GM19372 (cell line): ENCODE measurements at regions not wholly inside any gene's neighbourhood (a gene's known extent, or its start where the extent isn't known, plus 50 kb on each side); places are given as distances from the start of the nearest gene placed in this dataset.
"Not testable (repeated sequence)": the region's sequence is repeated elsewhere in the genome, so short reads cannot be mapped to it uniquely, and the experiment has no call there.

ENCODE experiments used
- ATAC-seq: cut with Tn5 transposase; IDR thresholded peaks from one replicate; pipeline ENCODE4 v1.9.1; 2021; ENCODE audit warnings: mild to moderate bottlenecking, low read depth, moderate library complexity; ENCODE audit not compliant: unreplicated experiment

DNA sequence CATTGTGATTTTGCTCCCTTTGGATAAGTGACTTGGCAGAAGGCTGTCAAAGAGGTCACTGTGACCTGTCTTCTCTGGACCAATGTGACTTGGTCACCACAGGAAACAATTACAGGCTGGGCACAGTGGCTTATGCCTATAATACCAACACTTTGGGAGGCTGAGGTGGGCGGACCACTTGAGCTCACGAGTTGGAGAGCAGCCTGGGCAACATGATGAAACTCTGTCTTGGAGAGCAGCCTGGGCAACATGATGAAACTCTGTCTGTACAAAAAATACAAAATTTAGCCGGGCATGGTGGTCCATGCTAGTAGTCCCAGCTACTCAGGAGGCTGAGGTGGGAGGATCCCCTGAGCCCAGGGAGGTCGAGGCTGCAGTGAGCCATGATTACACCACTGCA is 256.9 kb downstream of the FAM72C start:
- not testable (repeated sequence) for ATAC-seq

DNA sequence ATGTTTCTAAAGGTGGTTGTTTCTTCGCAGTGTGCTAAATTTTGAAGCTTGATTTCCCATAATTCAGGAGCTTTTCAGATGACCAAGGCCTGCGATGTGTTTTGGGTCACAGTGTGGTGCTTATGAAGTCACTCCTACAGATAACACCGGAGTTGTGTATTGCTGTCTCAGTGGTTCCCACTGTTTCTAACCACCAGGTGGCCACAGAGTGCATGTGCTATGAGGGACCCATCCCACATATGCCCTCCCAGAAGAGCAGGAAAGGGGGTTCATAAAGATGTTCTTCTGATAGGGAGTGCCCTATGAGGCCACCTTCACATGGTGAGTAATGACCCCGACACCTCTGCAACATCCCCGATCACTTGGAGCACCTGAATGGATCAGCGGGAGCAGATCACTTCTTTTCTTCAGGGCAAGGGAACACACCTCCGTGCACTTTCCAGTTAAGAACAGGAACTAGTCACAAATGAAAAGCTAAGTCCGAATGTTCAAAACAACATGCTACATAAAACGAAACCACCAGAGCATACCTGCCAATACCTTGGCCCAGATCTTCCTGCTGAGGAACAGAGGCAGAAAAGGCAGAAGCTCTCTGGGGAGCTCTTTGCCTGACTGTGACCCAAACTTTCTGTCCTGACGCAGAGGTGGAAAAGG is 262.1 kb downstream of the FAM72C start:
- ATAC-seq: not testable (repeated sequence)

DNA sequence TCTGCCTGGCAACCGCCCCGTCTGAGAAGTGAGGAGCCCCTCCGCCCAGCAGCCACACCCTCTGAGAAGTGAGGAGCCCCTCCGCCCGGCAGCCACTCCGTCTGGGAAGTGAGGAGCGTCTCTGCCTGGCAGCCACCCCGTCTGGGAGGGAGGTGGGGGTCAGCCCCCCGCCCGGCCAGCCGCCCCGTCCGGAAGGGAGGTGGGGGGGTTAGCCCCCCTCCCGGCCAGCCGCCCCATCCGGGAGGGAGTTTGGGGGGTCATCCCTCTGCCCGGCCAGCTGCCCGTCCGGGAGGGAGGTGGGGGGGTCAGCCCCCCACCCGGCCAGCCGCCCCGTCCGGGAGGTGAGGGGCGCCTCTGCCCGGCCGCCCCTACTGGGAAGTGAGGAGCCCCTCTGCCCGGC is 269.0 kb downstream of the FAM72C start:
- not testable (repeated sequence) for ATAC-seq

DNA sequence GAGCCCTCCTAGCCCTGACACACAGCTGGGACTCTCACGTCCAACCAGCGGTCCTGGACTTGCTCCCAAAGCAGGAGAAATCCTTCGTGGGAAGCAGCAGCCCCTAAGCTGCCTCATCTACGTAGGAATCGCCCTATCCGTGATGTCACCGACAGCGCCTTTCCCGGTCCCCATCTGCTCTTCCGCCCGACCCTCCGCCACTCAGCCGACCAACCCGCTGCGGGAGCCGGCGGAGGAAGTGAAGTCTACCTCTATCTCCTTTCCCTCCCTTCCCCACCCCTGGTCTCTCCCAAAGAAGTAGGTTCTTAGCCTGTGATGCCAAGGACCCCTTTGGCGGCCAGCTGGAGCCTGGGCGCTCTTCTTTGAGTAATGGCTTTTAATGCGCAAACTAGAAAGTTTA is 272.1 kb downstream of the FAM72C start:
- no peak for ATAC-seq

DNA sequence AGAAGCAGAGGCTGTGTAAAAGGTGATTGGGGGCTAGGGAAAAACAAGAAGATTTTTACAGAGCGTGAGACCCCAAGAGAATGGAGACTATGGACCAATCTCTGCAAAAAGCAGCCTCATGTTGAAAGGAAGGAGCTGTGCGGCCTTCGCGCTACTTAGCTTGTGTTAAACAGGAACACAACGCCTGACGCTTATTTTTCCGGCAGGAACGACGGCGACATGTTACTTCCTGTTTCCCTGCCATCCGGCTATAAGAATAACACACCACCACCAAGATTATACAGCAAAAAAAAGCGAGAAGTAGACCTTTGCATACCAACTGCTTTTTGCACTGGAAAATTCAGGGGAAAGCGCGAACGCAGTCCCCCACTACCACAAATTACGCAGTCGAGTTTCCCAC is 272.7 kb downstream of the FAM72C start:
- ATAC-seq: no peak

DNA sequence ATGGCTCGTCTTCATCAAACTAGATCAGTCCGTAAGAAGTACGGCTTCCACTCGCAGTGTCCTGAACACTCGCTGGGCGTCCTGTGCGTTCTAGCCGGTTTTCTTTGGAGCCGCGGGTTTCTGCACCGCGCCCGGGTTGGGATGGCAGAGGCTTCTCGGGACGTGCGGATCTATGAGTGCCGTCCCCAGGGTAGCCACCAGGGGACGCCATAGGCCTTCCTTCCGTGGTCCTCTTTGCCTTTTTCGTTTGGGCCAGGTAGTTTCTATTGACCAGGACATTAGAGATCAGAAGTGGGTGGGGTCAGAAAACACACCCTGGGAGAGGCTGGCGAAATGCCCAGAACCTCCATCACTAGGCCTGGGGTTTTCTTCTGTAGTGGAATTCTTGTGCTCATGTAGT is 273.8 kb downstream of the FAM72C start:
- ATAC-seq: no peak

DNA sequence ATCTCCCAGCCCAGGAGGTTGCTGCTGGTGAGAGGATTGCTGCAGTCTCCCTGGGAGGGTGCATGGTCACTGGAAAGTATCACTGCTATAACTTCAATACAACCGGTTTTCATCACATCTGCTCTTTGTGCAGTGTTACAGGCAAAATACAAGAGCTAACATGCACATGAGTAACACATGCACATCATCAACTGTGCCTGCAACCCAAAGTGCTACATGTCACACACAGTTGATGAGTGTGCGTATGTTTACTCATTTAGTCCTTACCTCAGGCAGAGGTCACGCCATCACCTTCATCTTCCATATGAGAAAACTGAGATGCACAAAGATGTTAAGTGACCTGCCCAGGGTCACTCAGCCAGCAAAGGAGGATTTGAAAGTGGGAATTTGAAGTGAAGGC is 277.7 kb downstream of the FAM72C start:
- ATAC-seq: no peak

DNA sequence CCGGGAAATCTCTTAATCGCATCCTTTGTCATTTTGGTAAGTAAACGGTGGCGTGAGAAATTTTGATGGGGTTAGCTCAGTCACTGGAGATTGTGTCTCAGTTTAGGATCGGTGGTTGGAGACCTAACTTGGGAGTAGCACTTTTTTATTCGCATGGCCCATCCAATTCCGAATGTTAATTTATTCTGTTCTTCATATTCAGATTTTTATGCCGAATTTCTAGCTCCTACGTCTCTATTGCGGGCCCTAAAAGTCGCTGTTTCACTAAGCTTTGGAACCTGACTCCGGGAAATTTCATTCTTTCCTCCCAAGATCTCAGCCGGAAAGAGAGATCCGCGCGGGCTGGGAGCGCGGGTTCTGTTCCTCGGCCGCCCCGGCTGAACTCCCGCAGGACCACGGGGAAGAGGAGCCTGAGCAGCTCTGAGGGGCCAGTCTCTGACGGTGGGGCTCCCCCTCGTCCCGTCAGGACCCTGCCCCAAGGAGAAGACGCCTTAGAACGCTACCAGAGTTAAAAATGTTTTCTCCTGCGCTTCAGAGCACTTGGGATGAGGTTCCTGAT is 279.7 kb downstream of the FAM72C start:
- ATAC-seq: no peak

DNA sequence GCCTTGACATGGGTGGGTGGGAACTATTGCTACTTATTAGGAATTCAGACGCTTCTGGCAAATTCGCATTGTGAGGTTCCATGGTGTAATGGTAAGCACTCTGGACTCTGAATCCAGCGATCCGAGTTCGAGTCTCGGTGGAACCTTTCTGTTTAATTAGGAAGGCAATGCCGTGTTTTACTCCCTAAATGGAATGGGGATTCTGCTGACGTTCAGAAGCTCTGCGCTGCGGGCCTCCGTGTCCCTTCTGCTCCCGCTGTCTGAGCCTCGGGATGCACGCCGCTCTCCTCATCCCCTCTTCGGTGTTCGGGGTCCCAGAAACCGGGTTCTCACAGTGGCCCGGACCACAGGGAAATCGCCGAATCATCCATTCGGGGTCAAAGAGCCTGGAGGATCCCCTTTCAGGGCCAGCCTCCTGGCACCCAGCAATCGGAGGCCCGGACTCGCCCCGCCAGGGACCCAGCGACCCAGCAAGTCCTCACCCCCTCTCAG is 280.3 kb downstream of the FAM72C start:
- ATAC-seq: no peak

DNA sequence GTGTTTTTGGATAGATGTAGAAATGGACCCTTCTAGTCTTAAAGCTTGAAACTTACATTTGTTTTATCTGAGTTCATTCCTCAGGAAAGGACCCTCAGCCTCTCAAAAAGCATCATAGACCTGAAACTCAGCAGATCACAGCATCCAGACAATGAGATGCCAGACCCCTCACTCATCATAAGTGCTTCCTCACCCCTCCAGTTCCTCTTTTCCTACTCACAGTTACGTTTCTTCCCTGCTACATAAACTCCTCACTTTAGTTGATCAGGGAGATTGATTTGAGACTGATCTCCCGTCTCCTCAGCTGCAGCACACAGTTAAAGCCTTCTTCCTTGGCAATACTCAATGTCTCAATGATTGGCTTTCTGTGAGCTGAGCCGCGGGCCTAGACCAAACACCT is 282.0 kb downstream of the FAM72C start:
- no peak for ATAC-seq

DNA sequence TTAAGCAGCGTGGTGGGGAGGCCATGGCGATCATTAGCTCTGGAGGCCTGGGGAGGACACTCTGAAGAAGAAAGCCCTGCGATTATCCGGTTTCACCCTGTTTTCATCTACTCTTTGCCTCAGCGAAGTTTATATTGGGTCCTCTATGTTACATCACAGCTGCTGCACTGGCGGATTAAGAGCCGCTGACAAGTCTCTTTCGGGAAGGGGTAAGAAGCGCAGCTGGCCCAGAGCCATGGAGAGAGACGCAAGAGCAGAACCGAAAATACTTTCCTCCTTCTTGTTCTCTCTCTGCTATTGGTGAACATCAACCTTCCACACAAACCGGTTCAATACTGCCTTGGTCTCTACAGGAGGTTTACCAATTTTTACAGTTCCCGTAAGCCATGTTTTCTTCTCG is 291.5 kb downstream of the FAM72C start:
- ATAC-seq: no peak

DNA sequence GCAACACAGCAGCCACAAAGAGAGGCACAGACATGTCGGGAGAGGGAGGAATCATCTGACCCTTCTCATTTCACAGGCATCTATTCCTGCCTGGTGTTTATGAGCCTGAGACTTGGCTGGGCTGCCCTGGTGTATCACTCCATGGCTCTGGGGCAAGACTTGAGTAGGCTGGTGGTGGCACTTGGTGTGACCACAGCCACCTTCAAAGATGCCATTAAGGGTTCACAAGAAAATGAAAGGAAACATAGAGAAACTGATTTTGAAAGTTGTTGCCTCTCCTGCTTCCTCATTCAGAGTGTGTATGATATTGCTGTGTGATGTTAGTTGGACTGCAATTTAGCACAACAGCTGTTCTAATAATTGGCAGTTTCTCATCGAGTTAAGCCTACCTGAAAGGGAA is 298.8 kb downstream of the FAM72C start:
- no peak for ATAC-seq

DNA sequence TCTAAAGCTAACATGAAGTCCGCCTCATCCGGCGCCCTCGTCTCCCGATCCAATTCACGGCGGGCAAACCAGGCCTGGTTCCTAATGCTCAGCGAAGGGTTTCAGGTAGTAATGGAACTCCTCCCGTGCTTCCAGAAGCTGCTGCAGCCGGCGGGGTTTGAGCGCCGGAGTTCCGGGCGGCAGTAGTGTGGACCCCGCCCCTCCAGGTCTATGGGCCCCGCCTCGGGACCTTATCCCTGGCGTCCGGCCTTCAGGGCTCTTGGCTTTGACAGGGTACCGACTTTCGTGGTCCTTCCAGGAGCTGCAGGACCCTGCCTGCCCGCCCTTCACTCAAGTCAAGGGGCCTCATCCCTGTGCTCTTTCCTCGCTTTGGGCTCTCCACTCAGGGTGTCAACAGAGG is 304.1 kb downstream of the FAM72C start:
- ATAC-seq: no peak

DNA sequence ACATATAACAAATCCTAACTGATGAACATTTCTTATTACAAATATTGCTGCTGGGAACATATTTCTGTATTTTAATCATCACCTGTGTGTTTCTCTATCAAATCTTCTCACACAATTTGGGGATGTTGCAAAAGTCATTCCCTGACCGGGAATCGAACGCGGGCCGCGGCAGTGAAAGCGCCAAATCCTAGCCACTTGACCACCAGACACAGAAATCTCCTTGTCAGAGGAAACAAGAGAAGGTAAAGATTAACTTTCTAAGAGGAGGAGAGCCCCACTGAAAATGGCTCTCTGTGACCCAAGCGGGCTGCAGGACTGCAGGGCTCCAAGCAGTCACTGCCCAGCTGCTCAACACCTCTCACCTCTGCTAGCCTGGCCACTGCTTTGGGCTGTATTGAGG is 304.9 kb downstream of the FAM72C start:
- no peak for ATAC-seq

DNA sequence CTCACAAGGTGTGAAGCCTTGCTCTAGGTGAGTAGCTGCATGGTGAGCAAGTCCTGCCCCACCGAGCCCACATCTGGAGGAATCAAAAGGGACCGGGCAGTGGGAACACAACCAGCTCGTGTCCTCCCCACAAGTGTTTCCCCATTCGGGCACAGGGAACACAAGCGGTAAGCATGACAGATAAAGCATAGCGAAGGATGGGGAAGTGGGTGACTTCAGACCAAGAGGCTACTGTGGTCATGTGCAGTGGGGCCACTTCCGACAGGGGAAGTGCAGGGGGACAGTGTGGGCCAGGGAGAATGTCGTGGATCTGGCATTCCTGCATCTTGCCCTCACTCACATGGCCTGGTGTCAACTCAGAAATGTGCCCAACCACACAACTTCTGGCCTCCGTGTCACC is 306.2 kb downstream of the FAM72C start:
- ATAC-seq: no peak

DNA sequence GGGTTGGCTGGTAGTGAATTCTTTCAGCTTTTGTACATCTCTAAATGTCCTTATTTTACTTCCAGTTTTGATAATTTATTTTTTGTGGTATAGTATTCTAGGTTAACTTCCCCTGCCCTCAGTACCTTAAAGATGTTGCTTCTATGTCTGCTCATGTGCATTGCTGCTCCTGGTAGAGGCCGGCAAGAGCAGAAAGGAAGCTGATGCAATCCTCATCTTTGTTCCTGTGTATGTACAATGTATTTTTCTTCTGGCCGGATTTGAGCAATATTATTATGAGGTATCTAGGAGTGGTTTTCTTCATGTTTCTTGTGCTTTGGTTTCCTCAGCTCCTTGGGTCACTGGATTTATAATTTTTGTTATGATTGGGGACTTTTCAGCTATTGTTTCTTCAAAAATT is 308.7 kb downstream of the FAM72C start:
- not testable (repeated sequence) for ATAC-seq

DNA sequence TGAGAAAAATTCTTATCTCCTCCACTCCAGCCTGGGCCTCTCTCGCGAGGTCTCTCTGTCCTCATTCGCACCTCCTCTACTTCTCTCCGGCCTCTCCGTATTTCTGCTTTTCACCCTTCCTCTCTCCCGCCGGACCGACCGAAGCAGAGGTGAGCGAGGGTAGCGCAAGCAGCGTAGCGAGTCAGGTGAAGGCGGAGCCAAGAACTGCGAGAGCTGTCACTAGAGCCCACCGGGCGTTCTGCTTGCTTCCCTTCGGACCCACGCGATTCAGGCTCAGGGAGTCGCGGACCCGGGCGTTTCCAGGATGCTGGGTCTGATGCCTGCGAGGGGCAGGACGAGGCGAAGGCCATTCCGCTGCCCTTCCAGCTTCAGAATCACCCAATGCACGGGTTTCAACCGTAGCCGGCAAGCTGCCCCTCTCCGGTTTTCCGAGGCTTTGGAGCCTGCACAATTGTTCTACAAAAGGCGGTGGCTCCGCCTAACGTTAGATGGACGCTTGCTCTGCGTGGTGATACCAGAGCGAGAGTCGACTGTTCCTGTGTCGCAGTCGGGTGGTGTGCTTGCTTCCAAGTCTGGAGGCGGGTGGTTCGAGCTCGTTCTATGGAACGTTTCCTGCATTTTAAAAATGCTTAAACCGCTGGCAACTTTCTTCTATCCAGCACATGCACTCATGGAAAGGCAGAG is 310.2 kb downstream of the FAM72C start:
- no peak for ATAC-seq

DNA sequence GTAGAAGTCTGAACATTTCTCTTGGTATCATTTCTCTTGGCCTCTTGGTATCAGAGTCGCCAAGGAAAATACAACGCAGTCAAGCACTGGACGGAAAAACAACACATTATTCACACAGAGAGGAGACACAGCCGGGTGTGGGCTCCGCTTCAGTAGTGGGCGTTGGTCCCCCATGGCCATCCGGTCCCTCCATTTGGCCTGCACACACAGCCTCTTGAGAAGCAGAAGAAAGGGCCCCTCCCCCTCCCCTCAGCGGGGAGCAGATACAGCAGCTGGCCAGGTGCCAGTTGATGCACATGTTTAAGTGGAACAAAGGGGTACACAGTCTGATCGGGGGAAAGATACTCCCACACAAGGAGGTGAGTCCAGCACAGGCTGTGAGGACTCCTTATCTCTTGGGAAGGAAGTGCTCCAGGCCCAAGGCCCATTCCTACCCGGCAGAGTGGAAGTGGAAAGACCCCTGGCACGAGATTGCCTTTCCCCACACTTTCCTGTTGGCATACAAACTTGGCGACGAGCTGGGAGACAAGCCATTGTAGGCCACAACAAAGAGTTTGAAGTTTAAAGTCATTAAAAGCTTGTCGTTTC is 311.3 kb downstream of the FAM72C start:
- ATAC-seq: no peak

DNA sequence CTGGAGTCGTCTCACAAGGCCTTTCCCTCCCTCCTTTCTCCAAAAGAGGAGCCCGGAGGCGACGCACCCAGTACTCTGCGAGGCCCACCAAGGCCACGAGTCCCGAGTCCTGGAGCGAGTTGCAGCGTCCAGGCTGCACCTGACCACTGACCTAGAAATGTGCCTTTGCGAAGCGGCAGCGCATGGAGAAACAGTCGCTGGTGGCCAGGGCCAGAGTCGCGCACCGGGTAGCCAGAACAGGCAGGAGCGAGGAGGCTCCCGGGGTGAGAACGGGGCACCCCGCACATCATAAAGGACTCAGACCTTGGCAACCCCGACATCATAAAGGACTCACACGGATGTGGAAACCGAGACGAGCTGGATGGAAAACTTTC is 318.4 kb downstream of the FAM72C start:
- no peak for ATAC-seq

DNA sequence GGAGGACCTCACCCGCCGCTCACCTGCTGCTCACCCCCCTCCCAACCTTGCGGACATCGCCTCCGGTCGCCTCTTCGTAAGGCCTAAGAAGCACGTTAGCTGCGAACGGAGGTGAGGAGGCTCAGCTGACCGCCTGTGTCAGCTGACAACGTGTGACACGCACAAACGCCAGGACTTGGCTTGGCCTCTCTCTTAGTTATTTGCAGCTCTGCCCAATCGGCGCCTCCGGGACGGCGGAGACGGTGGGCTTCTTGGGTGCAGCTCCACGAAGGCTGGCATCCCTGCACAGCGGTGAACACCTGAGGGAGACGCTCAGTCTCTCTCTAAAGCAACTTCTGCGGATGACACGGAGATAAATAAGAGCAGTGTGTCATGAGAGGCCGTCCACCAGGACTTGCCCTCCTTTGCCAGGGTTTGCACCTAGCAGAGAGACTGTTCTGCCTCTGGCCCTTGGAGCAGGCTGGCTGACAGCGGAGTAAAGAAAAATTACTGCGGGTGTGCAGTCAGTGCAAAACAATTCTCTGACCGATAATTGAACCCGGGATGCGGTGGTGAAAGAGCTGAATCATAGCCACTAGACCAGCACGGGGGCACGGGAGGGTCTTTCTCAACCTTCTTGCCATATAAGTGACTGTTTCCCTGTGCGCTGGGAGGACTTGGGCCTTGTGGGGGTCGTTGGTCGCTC is 318.9 kb downstream of the FAM72C start:
- no peak for ATAC-seq

DNA sequence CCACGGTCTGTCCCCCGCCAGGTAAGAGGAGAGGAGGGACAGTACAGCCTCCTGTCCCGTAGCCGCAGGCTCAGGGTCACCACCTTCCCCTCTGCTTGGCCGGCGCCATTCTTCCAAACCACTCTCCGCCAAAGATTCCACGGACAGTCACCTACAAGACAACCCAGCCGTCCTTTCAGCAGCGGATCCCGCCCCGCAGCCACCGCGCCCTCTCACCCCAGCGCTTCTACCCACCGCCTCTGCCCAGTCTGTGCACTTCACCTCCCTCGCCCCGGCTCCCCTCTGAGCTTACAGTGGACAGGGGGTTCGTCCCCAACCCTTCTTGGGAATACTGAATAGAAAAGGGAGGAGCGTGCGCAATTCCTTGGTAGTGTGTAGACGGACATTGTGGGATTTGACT is 319.6 kb downstream of the FAM72C start:
- no peak for ATAC-seq
